Fibroblast of mammary gland (primary cell): ENCODE measurements at regions not wholly inside any gene's neighbourhood (a gene's known extent, or its start where the extent isn't known, plus 50 kb on each side); places are given as distances from the start of the nearest gene placed in this dataset.

ENCODE experiments used
- DNase-seq: peaks from one replicate; pipeline ENCODE4 v3.0.0-alpha.2; 2010; ENCODE audit warnings: low read depth
- H3K4me3 ChIP-seq: 2 replicates; pipeline ENCODE4 v1.5.1; 2011; ENCODE audit warnings: low read depth, mild to moderate bottlenecking, low read length, moderate library complexity; ENCODE audit not compliant: control insufficient read depth
- TF ChIP-seq, protein P1 (sequence below): conservative IDR thresholded peaks from 2 replicates; pipeline ENCODE4 v1.5.1; 2011; ENCODE audit warnings: low read depth, low read length, inconsistent platforms; ENCODE audit not compliant: control insufficient read depth, insufficient read depth

DNA sequence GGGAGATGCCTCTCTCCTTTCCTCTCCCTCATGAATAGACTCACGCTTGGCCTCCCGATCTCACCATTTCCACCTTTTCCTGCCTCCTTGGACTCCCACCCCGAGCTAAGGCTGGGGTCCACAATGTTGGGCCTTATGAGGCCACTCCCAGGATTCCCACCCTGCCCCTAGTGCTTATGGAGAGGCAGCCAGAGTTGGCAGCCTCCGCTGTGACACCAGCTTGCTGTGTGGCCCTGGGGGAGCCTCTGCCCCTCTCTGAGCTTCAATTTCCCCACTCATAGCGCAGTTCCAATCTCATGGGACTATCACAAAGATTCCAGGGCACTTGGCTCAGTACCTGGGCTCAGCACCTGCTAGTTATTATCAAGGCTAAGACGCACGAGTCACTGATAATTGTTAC, 118.7 kb upstream of the WNT4 start:
- TF ChIP-seq, protein P1, sequence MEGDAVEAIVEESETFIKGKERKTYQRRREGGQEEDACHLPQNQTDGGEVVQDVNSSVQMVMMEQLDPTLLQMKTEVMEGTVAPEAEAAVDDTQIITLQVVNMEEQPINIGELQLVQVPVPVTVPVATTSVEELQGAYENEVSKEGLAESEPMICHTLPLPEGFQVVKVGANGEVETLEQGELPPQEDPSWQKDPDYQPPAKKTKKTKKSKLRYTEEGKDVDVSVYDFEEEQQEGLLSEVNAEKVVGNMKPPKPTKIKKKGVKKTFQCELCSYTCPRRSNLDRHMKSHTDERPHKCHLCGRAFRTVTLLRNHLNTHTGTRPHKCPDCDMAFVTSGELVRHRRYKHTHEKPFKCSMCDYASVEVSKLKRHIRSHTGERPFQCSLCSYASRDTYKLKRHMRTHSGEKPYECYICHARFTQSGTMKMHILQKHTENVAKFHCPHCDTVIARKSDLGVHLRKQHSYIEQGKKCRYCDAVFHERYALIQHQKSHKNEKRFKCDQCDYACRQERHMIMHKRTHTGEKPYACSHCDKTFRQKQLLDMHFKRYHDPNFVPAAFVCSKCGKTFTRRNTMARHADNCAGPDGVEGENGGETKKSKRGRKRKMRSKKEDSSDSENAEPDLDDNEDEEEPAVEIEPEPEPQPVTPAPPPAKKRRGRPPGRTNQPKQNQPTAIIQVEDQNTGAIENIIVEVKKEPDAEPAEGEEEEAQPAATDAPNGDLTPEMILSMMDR = no peak

GRCh38 chr1:22262583-22262982, 119.7 kb upstream of the WNT4 start:
- DNase-seq = no peak
- TF ChIP-seq, protein P1 = no peak
- no peak overlapping the region for H3K4me3 ChIP-seq

More for the DNA sequence above, 118.7 kb upstream of the WNT4 start:
- DNase-seq = no peak
- H3K4me3 ChIP-seq = no peak overlapping the region

DNA sequence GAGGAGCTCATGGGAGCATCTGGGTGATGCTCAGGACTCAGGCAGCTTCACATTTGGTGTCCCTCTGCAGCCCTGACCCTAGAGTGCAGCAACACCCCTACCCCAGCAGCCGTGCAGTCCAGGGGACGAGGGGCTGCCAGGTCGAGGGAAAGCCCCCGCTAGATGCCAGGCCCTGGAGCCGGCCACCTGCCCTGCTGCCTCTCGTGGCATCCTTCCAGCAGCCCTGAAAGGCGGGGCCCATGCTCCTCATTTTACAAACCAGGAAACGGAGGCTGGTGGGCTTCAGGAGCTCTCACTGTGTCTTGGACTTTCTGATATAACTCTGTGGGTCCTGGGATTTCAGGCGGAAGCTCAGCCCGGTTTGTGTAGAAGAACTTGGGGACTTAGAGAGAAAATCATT, 120.5 kb upstream of the WNT4 start:
- DNase-seq = no peak
- no peak overlapping the region for H3K4me3 ChIP-seq
- TF ChIP-seq, protein P1 = no peak

GRCh38 chr1:22264464-22265341, 121.8 kb upstream of the WNT4 start:
- no peak for DNase-seq
- no peak overlapping the region for H3K4me3 ChIP-seq
- TF ChIP-seq, protein P1 = no peak

DNA sequence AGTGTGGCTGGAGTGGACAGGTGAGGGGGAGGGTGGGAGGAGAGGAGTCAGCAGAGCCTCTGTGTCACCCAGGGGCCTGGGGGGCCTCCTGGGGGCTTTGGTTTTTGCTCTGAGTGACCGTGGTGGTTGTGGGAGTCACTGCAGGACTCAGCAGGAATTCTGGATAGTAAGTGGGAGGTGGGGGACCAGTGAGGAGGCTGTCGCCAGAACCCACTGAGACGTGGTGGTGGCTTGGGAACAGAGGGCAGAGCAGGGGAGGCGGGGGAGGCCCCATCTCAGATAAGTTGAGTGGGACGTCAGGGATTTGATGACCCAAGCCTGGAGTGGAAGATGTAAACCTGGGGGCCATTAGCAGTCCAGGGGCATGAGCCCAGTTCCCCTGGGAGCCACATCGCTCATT, 123.2 kb upstream of the WNT4 start:
- H3K4me3 ChIP-seq = no peak overlapping the region
- TF ChIP-seq, protein P1 = no peak
- no peak for DNase-seq

DNA sequence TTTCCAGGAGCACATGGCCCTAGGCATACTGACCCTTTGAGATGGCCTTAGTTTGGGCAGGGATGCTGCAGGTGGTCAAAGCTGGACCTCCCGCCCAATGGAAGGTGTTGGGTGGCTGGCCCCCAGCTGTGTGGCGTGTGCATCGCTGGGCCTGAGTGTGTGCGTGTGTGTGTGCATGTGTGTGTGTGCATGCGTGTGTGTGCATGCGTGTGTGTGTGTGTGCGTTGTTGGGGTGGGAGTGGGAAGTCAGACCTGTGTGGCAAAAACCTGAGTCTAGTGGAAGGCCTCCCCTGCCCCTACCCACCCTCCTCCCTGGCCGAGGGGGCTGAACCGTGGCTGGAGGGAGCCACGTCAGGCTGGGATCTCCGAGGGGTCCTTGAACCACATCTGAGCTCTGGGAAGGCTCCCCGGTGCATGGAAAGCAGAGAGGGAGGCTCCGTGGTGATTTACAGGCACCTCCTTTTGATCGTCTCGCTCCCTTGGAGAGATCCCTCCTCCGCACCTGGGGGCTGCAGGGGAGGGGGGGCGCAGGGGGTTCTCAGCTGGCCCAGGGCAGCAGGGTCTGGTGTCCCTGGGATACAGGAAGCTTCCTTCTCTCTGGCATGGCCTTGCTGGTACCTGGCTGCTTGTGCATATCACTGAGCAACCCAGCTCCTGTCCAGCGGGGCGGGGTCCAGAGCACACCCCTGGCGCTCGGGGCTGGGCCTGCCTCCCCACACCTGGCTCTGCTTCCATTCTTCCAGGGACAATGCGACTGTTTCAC, 124.7 kb upstream of the WNT4 start:
- no peak for DNase-seq
- H3K4me3 ChIP-seq = no peak overlapping the region
- TF ChIP-seq, protein P1 = no peak
